ENCODE measurements at regions not wholly inside any gene's neighbourhood (a gene's known extent, or its start where the extent isn't known, plus 50 kb on each side); places are given as distances from the start of the nearest gene placed in this dataset.

- TF ChIP-seq CTCF (IDR thresholded peaks at IDR 0.05; ENCODE audit: low read length) (no peak), EZH2 (IDR thresholded peaks at IDR 0.05; ENCODE audit: borderline replicate concordance, low read length) (no peak)
These were observed 56.6 kb upstream of the RREB1 start for GRCh38 chr6:7050872-7051779.
